OCI-LY7 (cell line): ENCODE measurements at regions not wholly inside any gene's neighbourhood (a gene's known extent, or its start where the extent isn't known, plus 50 kb on each side); places are given as distances from the start of the nearest gene placed in this dataset.

Experiments
- BruUV-seq: library from RNA; stranded (reverse); fragments of 400-500 nt; replicated peaks from 2 replicates; lab custom pipeline; 2021; lab: Mats Ljungman, UMichigan
- CTCF ChIA-PET: fragments of 300-600 bp; sonication (Branson Sonifier 250); formaldehyde crosslinking; loops from one replicate; lab custom pipeline; 2022; ENCODE audit warnings: antibody characterized with exemption; ENCODE audit not compliant: unreplicated experiment; lab: Charles Lee
- POLR2A ChIA-PET: fragments of 300-600 bp; sonication (Branson Sonifier 250); formaldehyde crosslinking; loops from one replicate; lab custom pipeline; 2022; ENCODE audit warnings: antibody characterized with exemption; lab: Charles Lee
- DNase-seq: peaks from one replicate; pipeline ENCODE4 v3.0.0-alpha.2; 2015; ENCODE audit warnings: low spot score
- H2AFZ ChIP-seq: fragments of 200-600 bp; sonication (generic), shearing (Covaris generic); 2 replicates; pipeline ENCODE4 v1.6.1; 2014; ENCODE audit warnings: mild to moderate bottlenecking, antibody characterized with exemption, low read length, moderate library complexity
- H3K27ac ChIP-seq: fragments of 200-600 bp; sonication (generic); 2 replicates; pipeline ENCODE4 v1.5.1; 2014; ENCODE audit warnings: mixed run types, low read depth, mild to moderate bottlenecking, moderate library complexity, low read length, inconsistent platforms; ENCODE audit not compliant: poor library complexity, severe bottlenecking
- H3K36me3 ChIP-seq: fragments of 200-600 bp; sonication (generic); 2 replicates; pipeline ENCODE4 v1.6.1; 2014; ENCODE audit warnings: mild to moderate bottlenecking, antibody characterized with exemption, low read length, moderate library complexity, mixed read lengths; ENCODE audit not compliant: insufficient read depth
- H3K4me1 ChIP-seq: fragments of 200-600 bp; sonication (generic); 2 replicates; pipeline ENCODE4 v1.5.1; 2014; ENCODE audit warnings: mild to moderate bottlenecking, low read length; ENCODE audit not compliant: insufficient read depth, poor library complexity, severe bottlenecking
- H3K4me2 ChIP-seq: fragments of 200-600 bp; sonication (generic); 2 replicates; pipeline ENCODE4 v1.6.1; 2014; ENCODE audit warnings: mild to moderate bottlenecking, low read length
- H3K4me3 ChIP-seq: fragments of 200-600 bp; sonication (generic); 2 replicates; pipeline ENCODE4 v1.5.1; 2014; ENCODE audit warnings: mild to moderate bottlenecking, low read depth, low read length; ENCODE audit not compliant: poor library complexity, severe bottlenecking
- H3K79me2 ChIP-seq: fragments of 200-600 bp; sonication (generic); 2 replicates; pipeline ENCODE4 v1.6.1; 2016; ENCODE audit warnings: low read depth, mild to moderate bottlenecking, low read length, moderate library complexity, mixed read lengths; ENCODE audit not compliant: insufficient read depth
- H3K9me2 ChIP-seq: fragments of 200-600 bp; sonication (generic); 2 replicates; pipeline ENCODE4 v1.6.1; 2016; ENCODE audit warnings: mild to moderate bottlenecking, low read length, mixed read lengths; ENCODE audit not compliant: insufficient read depth
- H3K9me3 ChIP-seq: fragments of 200-600 bp; sonication (generic); 2 replicates; pipeline ENCODE4 v1.6.1; 2014; ENCODE audit warnings: mild to moderate bottlenecking, mixed run types, low read length, mixed read lengths
- H4K20me1 ChIP-seq: fragments of 200-600 bp; sonication (generic); 2 replicates; pipeline ENCODE4 v1.6.1; 2014; ENCODE audit warnings: mild to moderate bottlenecking, antibody characterized with exemption, low read length, moderate library complexity, mixed read lengths; ENCODE audit not compliant: insufficient read depth
- EZH2phosphoT487 ChIP-seq: fragments of 200-600 bp; sonication (generic); IDR thresholded peaks from 2 replicates; pipeline ENCODE4 v1.6.1; 2018; ENCODE audit warnings: low read depth, borderline replicate concordance, mild to moderate bottlenecking, mixed run types, antibody characterized with exemption, low read length, moderate library complexity, mixed read lengths
- intact Hi-C: fragments of 100-400 bp; cut with micrococcal nuclease; formaldehyde crosslinking; loops from one replicate; pipeline ENCODE4 v1.10.0; 2022; ENCODE audit not compliant: unreplicated experiment
- TF ChIP-seq, protein P1 (sequence below): fragments of 200-600 bp; sonication (generic); conservative IDR thresholded peaks from 2 replicates; pipeline ENCODE4 v1.5.1; 2014; ENCODE audit warnings: mild to moderate bottlenecking, antibody characterized with exemption, low read length, moderate library complexity, mixed read lengths

DNA sequence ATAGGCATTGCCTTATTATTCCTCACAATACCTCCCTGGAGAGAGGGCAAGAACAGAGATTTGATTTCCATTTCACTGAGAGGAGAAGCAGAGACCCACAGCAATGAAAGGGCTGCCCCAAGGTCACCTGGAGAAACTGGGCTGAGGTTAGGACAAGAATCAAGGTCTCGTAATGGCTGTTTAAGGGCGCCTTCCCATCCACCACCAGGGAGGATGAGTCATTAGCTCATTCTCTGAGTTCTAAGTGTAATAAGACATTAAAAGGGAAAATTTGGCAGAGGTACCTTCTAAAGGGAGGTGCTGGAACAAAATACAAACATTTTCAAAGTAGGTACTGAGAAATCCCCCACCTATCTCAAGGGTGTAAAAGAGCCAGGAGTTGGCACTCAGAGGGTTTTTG lies 52.6 kb upstream of the TCERG1 start:
- Histone ChIP-seq H3K4me3 (no peak overlapping the region), H3K9me3 (no peaks in the 10 kb centered on the region), H3K27ac (no peak overlapping the region), H2AFZ (no peak overlapping the region), H3K79me2 (no peaks in the 10 kb centered on the region), H3K4me1 (no peaks in the 10 kb centered on the region), H3K9me2 (no peaks in the 10 kb centered on the region), H3K36me3 (no peaks in the 10 kb centered on the region), H4K20me1 (no peaks in the 10 kb centered on the region), H3K4me2 (no peak overlapping the region)
- intact Hi-C loops: no loop called here
- CTCF ChIA-PET: no interaction called here
- DNase-seq: no peak
- TF ChIP-seq EZH2phosphoT487: no peak
- TF ChIP-seq, protein P1, sequence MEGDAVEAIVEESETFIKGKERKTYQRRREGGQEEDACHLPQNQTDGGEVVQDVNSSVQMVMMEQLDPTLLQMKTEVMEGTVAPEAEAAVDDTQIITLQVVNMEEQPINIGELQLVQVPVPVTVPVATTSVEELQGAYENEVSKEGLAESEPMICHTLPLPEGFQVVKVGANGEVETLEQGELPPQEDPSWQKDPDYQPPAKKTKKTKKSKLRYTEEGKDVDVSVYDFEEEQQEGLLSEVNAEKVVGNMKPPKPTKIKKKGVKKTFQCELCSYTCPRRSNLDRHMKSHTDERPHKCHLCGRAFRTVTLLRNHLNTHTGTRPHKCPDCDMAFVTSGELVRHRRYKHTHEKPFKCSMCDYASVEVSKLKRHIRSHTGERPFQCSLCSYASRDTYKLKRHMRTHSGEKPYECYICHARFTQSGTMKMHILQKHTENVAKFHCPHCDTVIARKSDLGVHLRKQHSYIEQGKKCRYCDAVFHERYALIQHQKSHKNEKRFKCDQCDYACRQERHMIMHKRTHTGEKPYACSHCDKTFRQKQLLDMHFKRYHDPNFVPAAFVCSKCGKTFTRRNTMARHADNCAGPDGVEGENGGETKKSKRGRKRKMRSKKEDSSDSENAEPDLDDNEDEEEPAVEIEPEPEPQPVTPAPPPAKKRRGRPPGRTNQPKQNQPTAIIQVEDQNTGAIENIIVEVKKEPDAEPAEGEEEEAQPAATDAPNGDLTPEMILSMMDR: no peak
- no TSS peak for BruUV-seq
- POLR2A ChIA-PET: no interaction called here

GRCh38 chr5:146395193-146395592 lies 51.9 kb upstream of the TCERG1 start:
- Histone ChIP-seq H3K79me2 (no peaks in the 10 kb centered on the region), H3K4me3 (no peak overlapping the region), H2AFZ (no peak overlapping the region), H3K36me3 (no peaks in the 10 kb centered on the region), H3K4me1 (no peaks in the 10 kb centered on the region), H4K20me1 (no peaks in the 10 kb centered on the region), H3K27ac (no peak overlapping the region), H3K9me2 (no peaks in the 10 kb centered on the region), H3K4me2 (no peak overlapping the region), H3K9me3 (no peaks in the 10 kb centered on the region)
- intact Hi-C loops: no loop called here
- TF ChIP-seq, protein P1: no peak
- no peak for TF ChIP-seq EZH2phosphoT487
- BruUV-seq: no TSS peak
- ChIA-PET CTCF (no interaction called here), POLR2A (interaction anchor here (0.5 to 0.7 kb wide), 2 partner anchors 190 to 469 kb away, joined by 3 read pairs; no protein-coding TSS in a partner anchor)
- DNase-seq: no peak
